Suprapubic skin (tissue), 3 donors: ENCODE measurements at regions not wholly inside any gene's neighbourhood (a gene's known extent, or its start where the extent isn't known, plus 50 kb on each side); places are given as distances from the start of the nearest gene placed in this dataset.

ENCODE experiments used
- CTCF ChIP-seq, 2 donors: fragments of 200-600 bp in 1 of 2; fragments of 450-650 bp in 1 of 2; sonication (generic) in 1 of 2; IDR thresholded peaks; one replicate each; pipeline ENCODE4 v1.5.1; 2016 to 2019; ENCODE audit warnings: antibody characterized with exemption in 2 of 2, mild to moderate bottlenecking in 1 of 2, moderate library complexity in 1 of 2
- POLR2A ChIP-seq, 2 donors: fragments of 450-650 bp; IDR thresholded peaks; one replicate each; pipeline ENCODE4 v1.6.1; 2017; ENCODE audit warnings: antibody characterized with exemption in 2 of 2, mild to moderate bottlenecking in 2 of 2, moderate library complexity in 2 of 2

GRCh38 chr1:2970311-2971071 is 50.8 kb upstream of the ACTRT2 start:
- TF ChIP-seq CTCF (IDR thresholded peaks at IDR 0.05) (no peak), POLR2A (IDR thresholded peaks at IDR 0.05) (no peak)
